ENCODE measurements at regions not wholly inside any gene's neighbourhood (a gene's known extent, or its start where the extent isn't known, plus 50 kb on each side); places are given as distances from the start of the nearest gene placed in this dataset.
"Not testable (repeated sequence)": the region's sequence is repeated elsewhere in the genome, so short reads cannot be mapped to it uniquely, and the experiment has no call there.

- DNase-seq (ENCODE audit: low read depth), result no peak
Measured at GRCh38 chr5:24135536-24135935, 509.2 kb downstream of the CDH10 start.

GRCh38 chr5:24141046-24141445 lies 503.7 kb downstream of the CDH10 start:
- no peak for DNase-seq (ENCODE audit: low read depth)

GRCh38 chr5:24142341-24142740 lies 502.4 kb downstream of the CDH10 start:
- no peak for DNase-seq (ENCODE audit: low read depth)

GRCh38 chr5:24145806-24146205 lies 499.0 kb downstream of the CDH10 start:
- no peak for DNase-seq (ENCODE audit: low read depth)

- peak; percentile 1 for DNase-seq (ENCODE audit: low read depth)
Measured at GRCh38 chr5:24161559-24161958, 483.2 kb downstream of the CDH10 start.

- DNase-seq (ENCODE audit: low read depth), result no peak
Measured at GRCh38 chr5:24162343-24162742, 482.4 kb downstream of the CDH10 start.

- DNase-seq (ENCODE audit: low read depth), result no peak
Measured at GRCh38 chr5:24163091-24163490, 481.7 kb downstream of the CDH10 start.

- no peak for DNase-seq (ENCODE audit: low read depth)
Measured at GRCh38 chr5:24167806-24168205, 477.0 kb downstream of the CDH10 start.

GRCh38 chr5:24170026-24170425 lies 474.8 kb downstream of the CDH10 start:
- no peak for DNase-seq (ENCODE audit: low read depth)

- DNase-seq (ENCODE audit: low read depth), result not testable (repeated sequence)
Measured at GRCh38 chr5:24170930-24171329, 473.8 kb downstream of the CDH10 start.

- no peak for DNase-seq (ENCODE audit: low read depth)
Measured at GRCh38 chr5:24177821-24178220, 467.0 kb downstream of the CDH10 start.

- DNase-seq (ENCODE audit: low read depth), result no peak
Measured at GRCh38 chr5:24183981-24184380, 460.8 kb downstream of the CDH10 start.

- no peak for DNase-seq (ENCODE audit: low read depth)
Measured at GRCh38 chr5:24188216-24188925, 456.4 kb downstream of the CDH10 start.

- DNase-seq (ENCODE audit: low read depth), result no peak
Measured at GRCh38 chr5:24196789-24197188, 448.0 kb downstream of the CDH10 start.

- no peak for DNase-seq (ENCODE audit: low read depth)
Measured at GRCh38 chr5:24208686-24209106, 436.1 kb downstream of the CDH10 start.

- DNase-seq (ENCODE audit: low read depth), result no peak
Measured at GRCh38 chr5:24215114-24215513, 429.7 kb downstream of the CDH10 start.

GRCh38 chr5:24222876-24223275 lies 421.9 kb downstream of the CDH10 start:
- DNase-seq (ENCODE audit: low read depth), result no peak

- no peak for DNase-seq (ENCODE audit: low read depth)
Measured at GRCh38 chr5:24225051-24225450, 419.7 kb downstream of the CDH10 start.

GRCh38 chr5:24226479-24226878 lies 418.3 kb downstream of the CDH10 start:
- no peak for DNase-seq (ENCODE audit: low read depth)

GRCh38 chr5:24227881-24228280 lies 416.9 kb downstream of the CDH10 start:
- not testable (repeated sequence) for DNase-seq (ENCODE audit: low read depth)

GRCh38 chr5:24232041-24232440 lies 412.7 kb downstream of the CDH10 start:
- no peak for DNase-seq (ENCODE audit: low read depth)

GRCh38 chr5:24232929-24233498 lies 411.8 kb downstream of the CDH10 start:
- no peak for DNase-seq (ENCODE audit: low read depth)

GRCh38 chr5:24235946-24236345 lies 408.8 kb downstream of the CDH10 start:
- no peak for DNase-seq (ENCODE audit: low read depth)

GRCh38 chr5:24245821-24246220 lies 399.0 kb downstream of the CDH10 start:
- no peak for DNase-seq (ENCODE audit: low read depth)
